Gastrocnemius medialis (tissue), 4 donors: ENCODE measurements at regions not wholly inside any gene's neighbourhood (a gene's known extent, or its start where the extent isn't known, plus 50 kb on each side); places are given as distances from the start of the nearest gene placed in this dataset.
"Not testable (repeated sequence)": the region's sequence is repeated elsewhere in the genome, so short reads cannot be mapped to it uniquely, and the experiment has no call there.

Experiments used
- ATAC-seq, 2 donors: fragments of 150-250 bp; one replicate each; pipeline ENCODE4 v1.9.1; 2016
- DNase-seq, 2 donors: peaks; one replicate each; pipeline ENCODE4 v3.0.0-alpha.2; 2019
- H3K27ac ChIP-seq, 4 donors: fragments of 200-600 bp; sonication (generic); 1 replicate in 1 of 4; 2 replicates in 3 of 4; pipeline ENCODE4 v1.5.1; 2016 to 2018; ENCODE audit warnings: mild to moderate bottlenecking in 2 of 4, moderate library complexity in 1 of 4
- H3K27me3 ChIP-seq, 3 donors: fragments of 200-600 bp; sonication (generic) in 2 of 3; 1 replicate in 1 of 3; 2 replicates in 2 of 3; pipeline versions ENCODE4 v1.5.1 to v1.6.0; 2016 to 2019; ENCODE audit warnings: mild to moderate bottlenecking in 1 of 3, moderate library complexity in 1 of 3
- H3K36me3 ChIP-seq, 2 donors: fragments of 200-600 bp; sonication (generic) in 1 of 2; one replicate each; pipeline ENCODE4 v1.5.1; 2017 to 2018
- H3K4me1 ChIP-seq, 2 donors: fragments of 200-600 bp; sonication (generic) in 1 of 2; one replicate each; pipeline ENCODE4 v1.5.1; 2016 to 2017; ENCODE audit warnings: mild to moderate bottlenecking in 2 of 2
- H3K4me3 ChIP-seq, 4 donors: fragments of 200-600 bp; sonication (generic) in 3 of 4; 1 replicate in 1 of 4; 2 replicates in 3 of 4; pipeline ENCODE4 v1.5.1; 2016 to 2019; ENCODE audit warnings: mild to moderate bottlenecking in 2 of 4
- H3K9me3 ChIP-seq, 3 donors: fragments of 200-600 bp; sonication (generic) in 2 of 3; 1 replicate in 1 of 3; 2 replicates in 2 of 3; pipeline ENCODE4 v1.5.1; 2016 to 2019
- CTCF ChIP-seq, 5 experiments: fragments of 450-650 bp in 3 of 5; fragments of 200-600 bp in 2 of 5; sonication (generic) in 2 of 5; IDR thresholded peaks in 4 of 5; conservative IDR thresholded peaks in 1 of 5; 1 replicate in 4 of 5; 2 replicates in 1 of 5; pipeline ENCODE4 v1.5.1; 2016 to 2019; ENCODE audit warnings: antibody characterized with exemption in 5 of 5, mild to moderate bottlenecking in 3 of 5, moderate library complexity in 3 of 5
- POLR2A ChIP-seq, 2 donors: fragments of 450-650 bp; IDR thresholded peaks; one replicate each; pipeline ENCODE4 v1.6.1; 2017; ENCODE audit warnings: antibody characterized with exemption in 2 of 2, mild to moderate bottlenecking in 2 of 2, moderate library complexity in 2 of 2
- in situ Hi-C, 4 donors: fragments of 200-750 bp; cut with MboI; loops; one replicate each; pipeline versions ENCODE4 v1.15.0 to v1.8.0; 2017; ENCODE audit warnings: low sequenced_read_pairs in 4 of 4
- intact Hi-C: fragments of 100-400 bp; cut with DNase I; formaldehyde crosslinking; loops from one replicate; pipeline ENCODE4 v1.15.1; 2023; ENCODE audit warnings: low total_unique reads

DNA sequence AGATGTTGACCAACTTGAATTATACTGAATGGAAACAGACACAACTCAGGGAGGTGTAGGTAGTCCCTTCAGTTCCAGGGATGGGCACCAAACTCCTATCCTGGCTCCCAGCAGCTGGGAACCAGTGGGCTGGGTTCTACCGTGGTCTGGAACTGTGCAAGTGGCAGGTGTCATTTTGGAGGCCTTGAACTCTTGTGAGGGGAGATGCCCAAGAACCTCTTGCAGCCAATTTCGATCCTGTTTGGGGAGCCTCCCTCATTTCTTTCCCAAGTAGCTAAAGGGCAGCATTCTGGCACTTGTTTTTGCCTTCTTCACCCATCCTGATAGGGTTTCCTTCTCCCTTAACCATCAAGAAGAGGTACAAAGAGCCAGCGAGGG is 200.2 kb downstream of the ANKRD30B start:
- Histone ChIP-seq H3K4me1 (peaks cover 0 to 9% of the 10 kb centered on the region in 2 donors), H3K27ac (no peak overlapping the region), H3K36me3 (no peaks in the 10 kb centered on the region), H3K4me3 (no peak overlapping the region), H3K27me3 (no peaks in the 10 kb centered on the region), H3K9me3 (no peaks in the 10 kb centered on the region)
- TF ChIP-seq CTCF (IDR thresholded peaks at IDR 0.05 in 4 of 5, conservative IDR thresholded peaks at IDR 0.05 in 1 of 5) (no peak), POLR2A (IDR thresholded peaks at IDR 0.05) (no peak)
- ATAC-seq = no peak
- intact Hi-C loops = no loop called here
- DNase-seq = no peak
- in situ Hi-C loops = no loop called here

DNA sequence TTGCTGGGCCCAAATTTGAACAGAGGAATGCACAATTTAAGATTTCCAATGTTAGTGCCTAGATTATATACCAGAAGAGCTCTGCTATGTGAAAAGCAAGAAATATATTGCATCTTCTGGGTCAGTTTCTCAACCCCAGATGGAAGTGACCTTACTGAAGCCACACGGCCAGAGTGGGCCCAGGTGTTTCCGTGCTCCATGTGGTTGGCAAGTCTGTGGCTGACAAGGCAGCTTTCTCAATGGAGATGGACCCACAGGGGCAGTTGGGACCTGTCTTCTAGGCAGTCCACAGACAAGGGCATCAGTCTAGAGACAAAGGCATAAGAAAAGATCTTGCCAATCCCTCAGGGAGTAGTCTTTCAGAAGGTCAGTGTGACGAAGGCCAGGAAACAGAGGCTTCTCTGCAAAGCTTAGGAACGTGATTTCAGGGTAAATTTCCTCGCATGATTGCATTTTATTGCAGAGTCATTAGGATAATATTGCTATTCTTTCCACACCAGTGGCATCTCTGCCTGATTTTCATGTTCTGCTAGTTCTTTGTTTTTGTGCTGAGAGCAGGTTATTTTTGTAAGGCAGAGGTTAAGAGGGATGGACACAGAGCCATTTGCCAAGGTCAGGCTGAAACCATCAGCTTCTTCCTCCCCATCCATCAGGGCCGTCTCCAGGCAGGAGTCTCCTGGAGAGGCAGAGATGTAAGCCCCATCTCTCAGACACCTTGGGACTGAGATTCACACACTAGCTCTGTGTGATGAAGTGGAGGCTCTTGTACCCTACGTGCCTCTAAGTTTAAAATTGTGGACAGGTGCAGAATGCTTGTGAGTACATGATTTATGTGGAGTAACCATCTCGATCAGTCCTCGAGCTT is 202.1 kb downstream of the ANKRD30B start:
- no peaks in the 10 kb centered on the region for H3K27me3 ChIP-seq
- no peak for ATAC-seq
- TF ChIP-seq POLR2A (IDR thresholded peaks at IDR 0.05) = no peak
- TF ChIP-seq CTCF (IDR thresholded peaks at IDR 0.05 in 4 of 5, conservative IDR thresholded peaks at IDR 0.05 in 1 of 5) = no peak
- H3K4me1 ChIP-seq = peaks cover 0 to 9% of the 10 kb centered on the region in 2 donors
- no peaks in the 10 kb centered on the region for H3K9me3 ChIP-seq
- no peaks in the 10 kb centered on the region for H3K36me3 ChIP-seq
- no peak overlapping the region for H3K27ac ChIP-seq
- DNase-seq = no peak
- no peak overlapping the region for H3K4me3 ChIP-seq
- in situ Hi-C loops (no loop called here), intact Hi-C loops (no loop called here)

DNA sequence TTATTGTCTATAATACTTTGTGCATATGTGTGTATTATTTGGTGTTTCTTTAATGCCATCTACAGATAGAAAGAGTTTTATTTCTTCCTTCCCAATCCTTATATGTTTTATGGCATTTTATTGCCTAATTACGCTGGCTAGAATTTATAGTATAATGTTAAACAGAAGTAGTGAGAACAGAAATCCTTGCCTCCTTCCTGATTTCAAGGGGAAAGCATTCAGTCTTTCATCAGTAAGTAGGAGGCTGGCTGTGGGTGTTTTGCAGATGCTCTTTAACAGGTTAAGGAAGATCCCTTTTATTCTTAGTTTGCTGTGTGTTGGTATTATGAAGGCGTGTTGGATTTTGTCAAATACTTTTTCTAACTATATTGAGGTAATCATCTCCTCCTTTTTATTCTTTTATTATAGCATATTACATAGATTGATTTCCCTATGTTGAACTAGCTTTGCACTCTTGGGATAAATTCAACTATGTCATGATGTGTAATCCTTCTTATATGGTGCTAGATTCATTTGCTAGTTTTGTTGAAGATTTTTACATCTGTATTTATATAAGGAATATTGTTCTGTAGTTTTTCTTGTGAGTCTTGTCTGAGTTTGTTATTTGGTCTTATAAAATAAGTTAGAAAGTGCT is 204.6 kb downstream of the ANKRD30B start:
- H3K4me1 ChIP-seq, H3K36me3 ChIP-seq, H3K27me3 ChIP-seq, H3K9me3 ChIP-seq, DNase-seq, ATAC-seq, H3K27ac ChIP-seq, H3K4me3 ChIP-seq, in situ Hi-C loops, intact Hi-C loops: not testable (repeated sequence)

DNA sequence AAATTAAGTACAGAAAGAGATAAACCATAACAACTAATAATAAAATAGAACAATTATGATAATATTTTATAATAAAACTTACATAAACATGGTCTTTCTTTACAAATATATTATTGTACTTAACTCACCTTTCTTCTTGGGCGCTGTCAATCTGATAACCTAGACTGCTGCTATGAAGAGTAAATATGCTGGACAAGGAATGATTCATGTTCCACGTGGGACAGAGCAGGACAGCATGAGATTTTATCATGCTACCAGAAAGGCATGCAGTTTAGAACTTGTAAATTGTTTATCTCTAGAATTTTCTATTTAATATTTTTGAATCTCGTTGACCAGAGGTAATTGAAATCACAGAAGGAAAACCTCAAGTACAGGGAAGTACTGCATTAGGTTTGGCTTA is 210.7 kb downstream of the ANKRD30B start:
- no peak for DNase-seq
- Histone ChIP-seq H3K36me3 (no peaks in the 10 kb centered on the region), H3K27me3 (no peaks in the 10 kb centered on the region), H3K4me3 (no peak overlapping the region), H3K27ac (no peak overlapping the region), H3K9me3 (no peaks in the 10 kb centered on the region), H3K4me1 (no peaks in the 10 kb centered on the region)
- in situ Hi-C loops (no loop called here), intact Hi-C loops (no loop called here)
- TF ChIP-seq CTCF (IDR thresholded peaks at IDR 0.05 in 4 of 5, conservative IDR thresholded peaks at IDR 0.05 in 1 of 5) = no peak
- no peak for TF ChIP-seq POLR2A (IDR thresholded peaks at IDR 0.05)
- no peak for ATAC-seq

DNA sequence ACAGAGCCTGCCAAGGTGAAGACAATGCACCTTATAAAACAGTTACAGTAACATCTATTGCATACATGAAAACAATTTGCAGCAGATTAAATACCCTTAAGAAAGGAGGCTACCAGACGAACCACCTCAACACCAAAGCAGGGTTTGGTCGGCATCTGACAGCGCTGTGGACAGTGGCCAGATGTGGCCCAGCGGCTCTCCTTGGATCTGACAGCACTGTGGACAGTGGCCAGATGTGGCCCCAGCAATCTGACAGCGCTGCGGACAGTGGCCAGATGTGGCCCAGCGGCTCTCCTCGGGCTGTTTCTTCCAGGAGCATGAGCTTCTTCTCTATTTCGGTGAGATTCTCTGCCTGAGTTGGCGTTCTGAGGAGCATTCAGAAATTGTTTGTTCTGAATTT is 211.6 kb downstream of the ANKRD30B start:
- in situ Hi-C loops (no loop called here), intact Hi-C loops (no loop called here)
- ATAC-seq = no peak
- DNase-seq = no peak
- Histone ChIP-seq H3K36me3 (no peaks in the 10 kb centered on the region), H3K9me3 (no peaks in the 10 kb centered on the region), H3K27me3 (no peaks in the 10 kb centered on the region), H3K27ac (no peak overlapping the region), H3K4me3 (no peak overlapping the region), H3K4me1 (no peaks in the 10 kb centered on the region)
- TF ChIP-seq POLR2A (IDR thresholded peaks at IDR 0.05) = no peak
- TF ChIP-seq CTCF (IDR thresholded peaks at IDR 0.05 in 4 of 5, conservative IDR thresholded peaks at IDR 0.05 in 1 of 5) = no peak
